Left lung (tissue), 4 donors: ENCODE measurements at regions not wholly inside any gene's neighbourhood (a gene's known extent, or its start where the extent isn't known, plus 50 kb on each side); places are given as distances from the start of the nearest gene placed in this dataset.
"Not testable (repeated sequence)": the region's sequence is repeated elsewhere in the genome, so short reads cannot be mapped to it uniquely, and the experiment has no call there.

Experiments used
- ATAC-seq: fragments of 200-7000 bp; cut with Tn5 transposase; one replicate; pipeline ENCODE4 v1.9.1; 2020; ENCODE audit warnings: moderate library complexity
- DNase-seq, 4 donors: peaks; one replicate each; pipeline ENCODE4 v3.0.0-alpha.2; 2013 to 2020
- H3K27ac ChIP-seq, 2 donors: fragments of 200-600 bp; sonication (generic) in 1 of 2; one replicate each; pipeline versions ENCODE4 v1.5.0 to v1.8.0; 2020 to 2021
- H3K27me3 ChIP-seq, 2 donors: fragments of 200-600 bp; sonication (generic) in 1 of 2; one replicate each; pipeline versions ENCODE4 v1.5.0 to v1.8.0; 2020 to 2021
- H3K36me3 ChIP-seq, 2 donors: fragments of 200-600 bp; sonication (generic) in 1 of 2; one replicate each; pipeline versions ENCODE4 v1.5.0 to v1.8.0; 2020 to 2021
- H3K4me1 ChIP-seq, 2 donors: fragments of 200-600 bp; one replicate each; pipeline ENCODE4 v1.8.0; 2021
- H3K4me3 ChIP-seq, 2 donors: fragments of 200-600 bp; sonication (generic) in 1 of 2; one replicate each; pipeline versions ENCODE4 v1.5.0 to v1.8.0; 2020 to 2021; ENCODE audit warnings: mild to moderate bottlenecking in 1 of 2
- H3K9me3 ChIP-seq, 2 donors: fragments of 200-600 bp; sonication (generic) in 1 of 2; one replicate each; pipeline versions ENCODE4 v1.5.0 to v1.8.0; 2020 to 2021
- intact Hi-C, 2 donors: fragments of 100-400 bp; cut with DNase I; formaldehyde crosslinking; loops; one replicate each; pipeline versions ENCODE4 v1.11.2 to v1.14.2; 2022
- TF ChIP-seq, protein P1 (sequence below), 2 donors: fragments of 200-600 bp; sonication (generic) in 1 of 2; IDR thresholded peaks; one replicate each; pipeline versions ENCODE4 v1.5.0 to v1.8.0; 2021; ENCODE audit warnings: antibody characterized with exemption in 2 of 2
- donor health status: DM: no; HTN: yes; CAD: no.
- donor health status: DM: no; HTN: no; CAD: no.

DNA sequence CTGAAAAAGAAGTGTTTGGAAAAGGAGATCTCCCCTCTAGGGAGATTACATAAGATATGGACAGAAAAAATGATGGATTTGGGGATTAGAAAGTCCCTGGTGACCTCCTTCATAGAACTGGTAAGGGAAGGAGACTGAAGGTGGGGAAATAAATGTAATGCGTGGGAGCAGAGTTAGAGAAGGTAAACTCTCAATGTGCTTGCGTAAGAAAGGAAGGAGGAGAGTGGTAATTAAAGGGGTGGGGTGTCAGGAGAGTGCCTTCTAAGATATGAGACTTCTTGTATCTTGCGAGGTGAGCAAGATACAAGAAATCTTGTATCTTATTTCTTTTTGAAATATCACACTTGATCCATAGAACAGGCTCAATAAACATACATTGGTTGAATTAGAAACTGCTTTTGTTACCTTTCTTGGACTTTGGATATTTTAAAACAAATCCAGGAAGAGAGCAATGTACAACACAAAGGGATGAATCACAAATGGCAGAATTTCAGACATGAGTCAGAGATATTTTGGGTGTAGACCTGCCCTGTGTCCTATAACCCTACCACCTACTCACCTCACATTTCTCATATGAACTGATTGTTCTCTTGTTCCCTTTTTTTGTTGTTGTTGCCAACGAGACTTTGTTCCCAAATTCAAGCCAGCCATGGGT lies 342.4 kb downstream of the INSIG2 start:
- no peak for ATAC-seq
- no peaks in the 10 kb centered on the region for H3K36me3 ChIP-seq
- TF ChIP-seq, protein P1, sequence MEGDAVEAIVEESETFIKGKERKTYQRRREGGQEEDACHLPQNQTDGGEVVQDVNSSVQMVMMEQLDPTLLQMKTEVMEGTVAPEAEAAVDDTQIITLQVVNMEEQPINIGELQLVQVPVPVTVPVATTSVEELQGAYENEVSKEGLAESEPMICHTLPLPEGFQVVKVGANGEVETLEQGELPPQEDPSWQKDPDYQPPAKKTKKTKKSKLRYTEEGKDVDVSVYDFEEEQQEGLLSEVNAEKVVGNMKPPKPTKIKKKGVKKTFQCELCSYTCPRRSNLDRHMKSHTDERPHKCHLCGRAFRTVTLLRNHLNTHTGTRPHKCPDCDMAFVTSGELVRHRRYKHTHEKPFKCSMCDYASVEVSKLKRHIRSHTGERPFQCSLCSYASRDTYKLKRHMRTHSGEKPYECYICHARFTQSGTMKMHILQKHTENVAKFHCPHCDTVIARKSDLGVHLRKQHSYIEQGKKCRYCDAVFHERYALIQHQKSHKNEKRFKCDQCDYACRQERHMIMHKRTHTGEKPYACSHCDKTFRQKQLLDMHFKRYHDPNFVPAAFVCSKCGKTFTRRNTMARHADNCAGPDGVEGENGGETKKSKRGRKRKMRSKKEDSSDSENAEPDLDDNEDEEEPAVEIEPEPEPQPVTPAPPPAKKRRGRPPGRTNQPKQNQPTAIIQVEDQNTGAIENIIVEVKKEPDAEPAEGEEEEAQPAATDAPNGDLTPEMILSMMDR (IDR thresholded peaks at IDR 0.05), result no peak

DNA sequence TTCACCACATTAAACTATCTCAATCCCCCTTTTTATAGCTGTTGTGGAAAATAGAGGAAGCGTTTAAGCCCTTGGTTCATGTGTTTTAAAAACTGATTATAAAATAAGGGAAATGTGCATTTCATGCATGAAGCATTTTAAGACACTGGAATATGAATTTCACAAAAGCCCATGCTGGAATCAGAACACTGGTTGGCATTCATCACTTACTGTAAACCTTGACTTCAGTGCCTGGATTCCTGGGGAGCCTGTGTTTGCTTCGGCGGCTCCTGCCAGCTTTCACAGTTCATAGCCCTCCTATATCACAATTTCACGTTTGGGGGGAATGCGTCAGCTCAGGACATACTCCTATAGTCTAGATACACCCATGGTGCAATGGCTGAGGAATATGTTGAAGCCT lies 336.9 kb downstream of the INSIG2 start:
- DNase-seq (no peak), ATAC-seq (no peak)
- H3K27ac ChIP-seq, result no peak overlapping the region
- no peaks in the 10 kb centered on the region for H3K36me3 ChIP-seq
- H3K9me3 ChIP-seq, result no peaks in the 10 kb centered on the region
- no peak overlapping the region for H3K4me3 ChIP-seq
- intact Hi-C loops, result no loop called here
- H3K4me1 ChIP-seq, result no peaks in the 10 kb centered on the region
- TF ChIP-seq, protein P1 (IDR thresholded peaks at IDR 0.05), result no peak
- no peaks in the 10 kb centered on the region for H3K27me3 ChIP-seq

More for the DNA sequence above, 342.4 kb downstream of the INSIG2 start:
- H3K9me3 ChIP-seq, result no peaks in the 10 kb centered on the region
- no peak for DNase-seq
- no peaks in the 10 kb centered on the region for H3K4me1 ChIP-seq
- H3K27me3 ChIP-seq, result no peaks in the 10 kb centered on the region
- intact Hi-C loops, result no loop called here
- no peak overlapping the region for H3K4me3 ChIP-seq
- no peak overlapping the region for H3K27ac ChIP-seq

DNA sequence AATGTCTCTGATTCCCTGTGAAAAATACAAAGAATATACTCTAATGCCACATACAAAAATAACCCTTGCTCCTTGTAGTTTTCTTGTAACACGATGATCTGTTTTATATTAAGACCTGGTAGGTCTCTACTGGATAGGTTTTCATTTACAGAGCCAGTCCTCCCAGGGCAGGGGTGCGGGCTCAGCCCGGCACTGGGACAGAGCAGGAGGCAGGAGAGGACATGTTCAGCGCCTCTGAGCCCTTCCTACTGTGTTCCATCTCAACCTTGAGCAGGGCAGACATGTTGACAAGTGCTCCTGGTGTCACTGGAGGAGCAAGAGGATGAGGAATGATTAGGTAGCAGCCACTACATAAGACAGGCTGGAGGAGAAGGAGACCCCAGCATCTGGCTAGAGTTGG lies 335.5 kb downstream of the INSIG2 start:
- intact Hi-C loops, result no loop called here
- Histone ChIP-seq H3K27me3 (no peaks in the 10 kb centered on the region), H3K4me1 (no peaks in the 10 kb centered on the region), H3K4me3 (no peak overlapping the region), H3K9me3 (no peaks in the 10 kb centered on the region), H3K27ac (no peak overlapping the region), H3K36me3 (no peaks in the 10 kb centered on the region)
- TF ChIP-seq, protein P1 (IDR thresholded peaks at IDR 0.05), result no peak
- DNase-seq (no peak), ATAC-seq (no peak)

DNA sequence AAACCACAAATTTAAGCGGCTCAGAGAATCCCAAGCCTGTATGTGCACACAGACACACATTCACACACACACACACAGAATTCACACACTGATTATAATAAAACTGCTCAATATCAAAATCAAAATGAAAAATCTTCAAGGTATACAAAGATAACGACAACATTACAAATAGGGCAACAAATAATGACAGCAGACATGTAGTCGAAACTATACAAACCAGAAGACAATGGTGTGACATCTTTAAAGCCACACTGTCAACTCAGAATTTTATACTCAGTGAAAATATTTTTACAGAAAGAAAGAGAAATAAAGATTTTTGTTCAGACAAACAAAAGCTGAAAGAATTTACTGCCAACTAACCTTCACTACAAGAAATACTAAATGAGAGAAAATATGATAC lies 333.4 kb downstream of the INSIG2 start:
- H3K4me3 ChIP-seq, result no peak overlapping the region
- no peaks in the 10 kb centered on the region for H3K36me3 ChIP-seq
- H3K27me3 ChIP-seq, result no peaks in the 10 kb centered on the region
- intact Hi-C loops, result no loop called here
- no peaks in the 10 kb centered on the region for H3K4me1 ChIP-seq
- TF ChIP-seq, protein P1 (IDR thresholded peaks at IDR 0.05), result no peak
- ATAC-seq (no peak), DNase-seq (no peak)
- H3K27ac ChIP-seq, result no peak overlapping the region
- no peaks in the 10 kb centered on the region for H3K9me3 ChIP-seq

DNA sequence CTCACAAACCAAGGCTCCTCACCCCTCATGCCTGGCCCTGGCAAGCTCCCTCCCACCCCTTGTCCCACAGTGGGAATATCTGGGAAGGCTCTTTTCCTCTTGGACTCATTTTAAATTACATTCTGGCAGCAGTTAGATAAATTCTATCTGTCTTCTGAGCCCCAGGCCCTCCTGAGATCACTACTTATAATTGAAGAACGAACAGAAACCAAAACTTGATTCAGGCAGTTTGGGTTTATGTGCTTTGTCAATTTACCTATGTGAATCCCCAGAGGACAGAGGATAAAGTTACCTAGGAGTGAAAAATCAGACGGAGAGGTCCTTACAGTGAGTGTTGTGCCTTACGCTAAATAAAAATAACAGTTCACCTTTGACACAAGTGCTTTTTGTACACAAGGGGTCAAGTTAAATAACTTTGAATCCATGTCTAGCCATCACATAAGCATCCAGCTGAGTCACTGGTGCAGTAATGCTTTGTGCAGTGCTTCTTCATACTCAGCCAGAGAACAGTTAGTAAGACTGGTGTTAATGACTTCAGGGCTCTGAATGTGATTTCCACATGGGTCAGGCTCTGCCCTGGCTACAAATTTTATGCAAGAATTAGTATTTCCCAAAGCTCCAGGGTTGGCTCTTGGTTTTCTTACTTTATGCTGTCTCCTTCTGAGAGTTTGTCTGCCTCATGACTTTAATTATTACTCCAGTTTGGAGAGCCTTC lies 329.3 kb downstream of the INSIG2 start:
- H3K4me1 ChIP-seq, result no peaks in the 10 kb centered on the region
- no peak for ATAC-seq
- no peak overlapping the region for H3K27ac ChIP-seq
- intact Hi-C loops, result no loop called here
- H3K27me3 ChIP-seq, result no peaks in the 10 kb centered on the region
- TF ChIP-seq, protein P1 (IDR thresholded peaks at IDR 0.05), result no peak
- peaks cover 0 to 6% of the 10 kb centered on the region in 2 donors for H3K9me3 ChIP-seq
- no peak overlapping the region for H3K4me3 ChIP-seq
- no peaks in the 10 kb centered on the region for H3K36me3 ChIP-seq
- DNase-seq, result no peak

DNA sequence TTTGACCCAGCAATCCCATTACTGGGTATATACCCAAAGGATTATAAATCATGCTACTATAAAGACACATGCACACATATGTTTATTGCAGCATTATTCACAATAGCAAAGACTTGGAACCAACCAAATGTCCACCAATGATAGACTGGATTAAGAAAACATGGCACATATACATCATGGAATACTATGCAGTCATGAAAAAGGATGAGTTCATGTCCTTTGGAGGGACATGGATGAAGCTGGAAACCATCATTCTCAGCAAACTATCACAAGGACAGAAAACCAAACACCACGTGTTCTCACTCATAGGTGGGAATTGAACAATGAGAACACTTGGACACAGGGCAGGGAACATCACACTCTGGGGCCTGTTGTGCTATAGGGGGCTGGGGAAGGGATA lies 326.9 kb downstream of the INSIG2 start:
- H3K27ac ChIP-seq, ATAC-seq, H3K27me3 ChIP-seq, H3K36me3 ChIP-seq, H3K4me3 ChIP-seq, H3K4me1 ChIP-seq, H3K9me3 ChIP-seq, DNase-seq, intact Hi-C loops: not testable (repeated sequence)
